Breast epithelium (tissue), 4 donors: ENCODE measurements at regions not wholly inside any gene's neighbourhood (a gene's known extent, or its start where the extent isn't known, plus 50 kb on each side); places are given as distances from the start of the nearest gene placed in this dataset.

Experiments used
- DNase-seq, 2 donors: peaks; one replicate each; pipeline ENCODE4 v3.0.0-alpha.2; 2019; ENCODE audit warnings: low spot score in 2 of 2
- H3K27ac ChIP-seq, 2 donors: fragments of 200-600 bp; sonication (generic) in 1 of 2; one replicate each; pipeline ENCODE4 v1.5.1; 2016 to 2019; ENCODE audit warnings: mild to moderate bottlenecking in 1 of 2
- H3K27me3 ChIP-seq, 2 donors: fragments of 200-600 bp; sonication (generic) in 1 of 2; one replicate each; pipeline versions ENCODE4 v1.5.1 to v1.6.0; 2017 to 2019; ENCODE audit warnings: control low read depth in 1 of 2, mild to moderate bottlenecking in 1 of 2
- H3K36me3 ChIP-seq: fragments of 200-600 bp; one replicate; pipeline ENCODE4 v1.5.1; 2019
- H3K4me1 ChIP-seq, 2 donors: fragments of 200-600 bp; sonication (generic); one replicate each; pipeline ENCODE4 v1.5.1; 2016 to 2019; ENCODE audit warnings: control low read depth in 1 of 2
- H3K4me3 ChIP-seq, 3 donors: fragments of 200-600 bp; sonication (generic); 1 replicate in 2 of 3; 2 replicates in 1 of 3; pipeline ENCODE4 v1.5.1; 2016 to 2019; ENCODE audit warnings: mild to moderate bottlenecking in 3 of 3, moderate library complexity in 2 of 3
- H3K9me3 ChIP-seq, 2 donors: fragments of 200-600 bp; sonication (generic) in 1 of 2; one replicate each; pipeline ENCODE4 v1.5.1; 2016 to 2019; ENCODE audit warnings: control low read depth in 1 of 2
- POLR2A ChIP-seq: fragments of 450-650 bp; IDR thresholded peaks from one replicate; pipeline ENCODE4 v1.6.1; 2016; ENCODE audit warnings: antibody characterized with exemption, mild to moderate bottlenecking, moderate library complexity
- POLR2AphosphoS5 ChIP-seq, 3 donors: sonication (generic); formaldehyde crosslinking; IDR thresholded peaks; one replicate each; pipeline ENCODE4 v1.6.1; 2017; ENCODE audit warnings: antibody characterized with exemption in 3 of 3
- intact Hi-C: fragments of 100-400 bp; cut with DNase I; formaldehyde crosslinking; loops from one replicate; pipeline ENCODE4 v1.15.1; 2023; ENCODE audit warnings: low total_unique reads
- TF ChIP-seq, protein P1 (sequence below), 3 donors: fragments of 450-650 bp; IDR thresholded peaks; one replicate each; pipeline ENCODE4 v1.5.1; 2016 to 2017; ENCODE audit warnings: antibody characterized with exemption in 3 of 3, mild to moderate bottlenecking in 3 of 3, moderate library complexity in 3 of 3

DNA sequence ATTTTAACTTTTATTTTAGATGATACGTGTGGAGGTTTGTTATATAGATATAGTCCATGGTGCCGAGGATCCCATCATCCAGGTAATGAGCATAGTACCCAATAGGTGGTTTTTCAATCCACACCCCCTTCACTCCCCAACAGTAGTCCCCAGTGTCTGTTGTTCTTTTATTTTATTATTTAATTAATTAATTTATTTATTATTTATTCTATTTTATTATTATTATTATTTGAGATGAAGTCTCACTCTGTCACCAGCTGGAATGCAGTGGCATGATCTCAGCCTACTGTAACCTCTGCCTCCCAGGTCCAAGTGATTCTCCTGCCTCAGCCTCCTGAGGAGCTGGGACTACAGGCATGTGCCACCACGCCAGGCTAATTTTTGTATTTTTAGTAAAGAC, 2086.2 kb downstream of the PCDH9 start:
- TF ChIP-seq, protein P1, sequence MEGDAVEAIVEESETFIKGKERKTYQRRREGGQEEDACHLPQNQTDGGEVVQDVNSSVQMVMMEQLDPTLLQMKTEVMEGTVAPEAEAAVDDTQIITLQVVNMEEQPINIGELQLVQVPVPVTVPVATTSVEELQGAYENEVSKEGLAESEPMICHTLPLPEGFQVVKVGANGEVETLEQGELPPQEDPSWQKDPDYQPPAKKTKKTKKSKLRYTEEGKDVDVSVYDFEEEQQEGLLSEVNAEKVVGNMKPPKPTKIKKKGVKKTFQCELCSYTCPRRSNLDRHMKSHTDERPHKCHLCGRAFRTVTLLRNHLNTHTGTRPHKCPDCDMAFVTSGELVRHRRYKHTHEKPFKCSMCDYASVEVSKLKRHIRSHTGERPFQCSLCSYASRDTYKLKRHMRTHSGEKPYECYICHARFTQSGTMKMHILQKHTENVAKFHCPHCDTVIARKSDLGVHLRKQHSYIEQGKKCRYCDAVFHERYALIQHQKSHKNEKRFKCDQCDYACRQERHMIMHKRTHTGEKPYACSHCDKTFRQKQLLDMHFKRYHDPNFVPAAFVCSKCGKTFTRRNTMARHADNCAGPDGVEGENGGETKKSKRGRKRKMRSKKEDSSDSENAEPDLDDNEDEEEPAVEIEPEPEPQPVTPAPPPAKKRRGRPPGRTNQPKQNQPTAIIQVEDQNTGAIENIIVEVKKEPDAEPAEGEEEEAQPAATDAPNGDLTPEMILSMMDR (IDR thresholded peaks at IDR 0.05), result no peak
- TF ChIP-seq POLR2AphosphoS5 (IDR thresholded peaks at IDR 0.05) (no peak), POLR2A (no peak)
- H3K27ac ChIP-seq, result no peak overlapping the region
- no peaks in the 10 kb centered on the region for H3K36me3 ChIP-seq
- DNase-seq, result no peak
- H3K27me3 ChIP-seq, result no peaks in the 10 kb centered on the region
- no peaks in the 10 kb centered on the region for H3K9me3 ChIP-seq
- intact Hi-C loops, result no loop called here
- H3K4me1 ChIP-seq, result no peaks in the 10 kb centered on the region
- H3K4me3 ChIP-seq, result no peak overlapping the region

GRCh38 chr13:65133094-65133493, 2097.0 kb downstream of the PCDH9 start:
- TF ChIP-seq POLR2AphosphoS5 (IDR thresholded peaks at IDR 0.05) (no peak), POLR2A (no peak)
- TF ChIP-seq, protein P1 (IDR thresholded peaks at IDR 0.05), result no peak
- DNase-seq, result no peak
- Histone ChIP-seq H3K36me3 (no peaks in the 10 kb centered on the region), H3K27ac (no peak overlapping the region), H3K9me3 (peaks cover 0 to 6% of the 10 kb centered on the region in 2 donors), H3K27me3 (no peaks in the 10 kb centered on the region), H3K4me1 (no peaks in the 10 kb centered on the region), H3K4me3 (no peak overlapping the region)
- intact Hi-C loops, result no loop called here

- no peaks in the 10 kb centered on the region for H3K27me3 ChIP-seq
- no peaks in the 10 kb centered on the region for H3K36me3 ChIP-seq
- H3K4me1 ChIP-seq, result no peaks in the 10 kb centered on the region
- intact Hi-C loops, result no loop called here
- no peak overlapping the region for H3K4me3 ChIP-seq
- no peak for TF ChIP-seq POLR2A
- TF ChIP-seq, protein P1 (IDR thresholded peaks at IDR 0.05), result no peak
- TF ChIP-seq POLR2AphosphoS5 (IDR thresholded peaks at IDR 0.05), result no peak
- DNase-seq, result no peak
- peaks cover 0 to 6% of the 10 kb centered on the region in 2 donors for H3K9me3 ChIP-seq
- H3K27ac ChIP-seq, result no peak overlapping the region
Measured at GRCh38 chr13:65125236-65125635, 2104.9 kb downstream of the PCDH9 start.

- H3K27me3 ChIP-seq, result no peaks in the 10 kb centered on the region
- no peaks in the 10 kb centered on the region for H3K4me1 ChIP-seq
- DNase-seq, result no peak
- no peaks in the 10 kb centered on the region for H3K36me3 ChIP-seq
- no peaks in the 10 kb centered on the region for H3K9me3 ChIP-seq
- H3K27ac ChIP-seq, result no peak overlapping the region
- no peak overlapping the region for H3K4me3 ChIP-seq
- intact Hi-C loops, result no loop called here
- TF ChIP-seq POLR2A (no peak), POLR2AphosphoS5 (IDR thresholded peaks at IDR 0.05) (no peak)
- TF ChIP-seq, protein P1 (IDR thresholded peaks at IDR 0.05), result no peak
Measured at GRCh38 chr13:65112531-65112941, 2117.6 kb downstream of the PCDH9 start.

- no peaks in the 10 kb centered on the region for H3K36me3 ChIP-seq
- H3K27me3 ChIP-seq, result no peaks in the 10 kb centered on the region
- H3K4me3 ChIP-seq, result no peak overlapping the region
- H3K4me1 ChIP-seq, result no peaks in the 10 kb centered on the region
- no peaks in the 10 kb centered on the region for H3K9me3 ChIP-seq
- H3K27ac ChIP-seq, result no peak overlapping the region
- TF ChIP-seq, protein P1 (IDR thresholded peaks at IDR 0.05), result no peak
- no peak for TF ChIP-seq POLR2AphosphoS5 (IDR thresholded peaks at IDR 0.05)
- no peak for TF ChIP-seq POLR2A
- DNase-seq, result no peak
- intact Hi-C loops, result no loop called here
Measured at GRCh38 chr13:65112123-65112522, 2118.0 kb downstream of the PCDH9 start.
